SU-DHL-6 (cell line): ENCODE measurements at regions not wholly inside any gene's neighbourhood (a gene's known extent, or its start where the extent isn't known, plus 50 kb on each side); places are given as distances from the start of the nearest gene placed in this dataset.

Experiments
- CTCF ChIP-seq: fragments of 200-600 bp; sonication (generic); IDR thresholded peaks from one replicate; pipeline ENCODE4 v1.5.1; 2017; ENCODE audit warnings: antibody characterized with exemption, mild to moderate bottlenecking, low read length, moderate library complexity; ENCODE audit not compliant: insufficient read depth, poor library complexity, severe bottlenecking
- EZH2phosphoT487 ChIP-seq: fragments of 200-600 bp; sonication (generic), shearing (Covaris generic); conservative IDR thresholded peaks from 2 replicates; pipeline ENCODE4 v1.6.1; 2018; ENCODE audit warnings: mild to moderate bottlenecking, antibody characterized with exemption, low read length, moderate library complexity, mixed read lengths

- TF ChIP-seq CTCF (no peak), EZH2phosphoT487 (no peak)
Measured at GRCh38 chr6:138034229-138034628, 73.0 kb downstream of the PERP start.
